ENCODE measurements at regions not wholly inside any gene's neighbourhood (a gene's known extent, or its start where the extent isn't known, plus 50 kb on each side); places are given as distances from the start of the nearest gene placed in this dataset.

- TF ChIP-seq EZH2phosphoT487 (IDR thresholded peaks at IDR 0.05; ENCODE audit: low read depth) (no peak), CTCF (IDR thresholded peaks at IDR 0.05; ENCODE audit: low read depth, low read length) (no peak)
These were observed 457.4 kb upstream of the DSEL start for GRCh38 chr18:67973916-67974315.

Measured in OCI-LY3 (cell line).